Head of caudate nucleus (tissue), 42 donors: ENCODE measurements at regions not wholly inside any gene's neighbourhood (a gene's known extent, or its start where the extent isn't known, plus 50 kb on each side); places are given as distances from the start of the nearest gene placed in this dataset.
"Not testable (repeated sequence)": the region's sequence is repeated elsewhere in the genome, so short reads cannot be mapped to it uniquely, and the experiment has no call there.

ENCODE experiments used
- DNase-seq, 42 donors: peaks; one replicate each; pipeline versions ENCODE4 v3.0.0 to v3.0.0-alpha.2; 2020 to 2021; ENCODE audit warnings: mixed read lengths in 7 of 42
- intact Hi-C: fragments of 100-400 bp; cut with DNase I; formaldehyde crosslinking; loops from one replicate; pipeline ENCODE4 v1.15.0; 2022

DNA sequence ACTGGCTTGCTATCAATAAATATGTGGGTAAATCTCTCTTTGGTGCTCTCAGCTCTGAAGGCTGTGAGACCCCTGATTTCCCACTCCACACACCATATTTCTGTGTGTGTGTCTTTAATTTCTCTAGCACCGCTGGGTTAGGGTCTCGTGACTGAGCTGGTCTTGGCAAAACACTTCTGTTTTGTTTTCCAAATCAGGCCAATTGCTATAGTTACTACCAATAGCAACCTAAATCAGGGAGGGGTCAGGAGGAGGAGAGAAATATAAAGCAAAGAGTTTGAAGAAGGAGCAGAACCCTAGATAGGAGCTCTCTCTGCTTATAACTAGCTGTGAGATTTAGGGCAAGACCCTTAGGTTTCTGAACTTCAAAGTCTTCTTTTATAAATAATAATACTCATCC lies 250.5 kb upstream of the IGFBP7 start:
- no peak for DNase-seq

DNA sequence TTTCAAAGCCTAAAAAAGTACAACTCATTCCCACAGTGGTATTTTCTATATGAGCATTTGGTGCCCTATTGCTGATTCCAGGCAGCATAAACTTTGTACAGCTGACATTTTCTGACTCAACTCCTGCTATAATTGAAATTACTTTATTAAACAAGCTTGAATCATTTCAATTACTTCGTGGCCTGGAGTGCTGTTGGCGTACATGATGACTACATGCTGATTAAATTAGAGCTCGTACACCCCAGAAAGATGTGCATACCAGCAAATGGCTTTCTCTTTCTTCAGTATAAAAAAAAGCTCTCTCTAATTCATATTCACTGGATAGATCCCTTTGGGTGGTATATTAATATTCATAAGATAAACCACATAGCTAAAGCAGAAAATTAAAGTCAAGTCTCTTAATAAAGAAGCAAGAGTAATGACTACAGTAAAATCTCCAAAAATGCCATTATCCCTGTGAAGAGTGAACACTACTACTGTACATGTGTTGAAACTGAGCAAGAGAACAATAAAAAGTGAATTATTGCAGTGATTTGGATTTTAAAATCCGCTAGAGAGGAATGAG lies 245.0 kb upstream of the IGFBP7 start:
- no peak for DNase-seq
- intact Hi-C loops, result no loop called here

More for the DNA sequence above, 250.5 kb upstream of the IGFBP7 start:
- intact Hi-C loops, result no loop called here

DNA sequence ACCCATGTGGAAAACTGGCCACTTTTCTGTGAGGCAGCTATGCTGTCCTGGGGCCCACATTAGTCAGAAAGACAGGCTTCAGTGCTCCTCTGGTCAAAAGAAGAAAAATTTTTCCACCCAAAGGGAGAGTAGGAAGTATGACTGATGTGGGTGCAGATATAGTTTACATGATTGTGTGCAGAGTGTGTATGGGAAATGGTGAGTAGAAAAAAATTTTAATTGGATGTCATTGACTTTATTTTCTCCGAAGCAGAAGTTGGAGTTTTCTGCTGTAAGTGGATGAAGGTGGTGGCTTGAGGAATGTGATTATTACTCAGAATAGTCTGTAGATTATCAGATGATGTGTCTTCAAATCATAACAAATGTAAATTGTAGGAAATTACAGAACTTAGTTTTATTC lies 241.5 kb upstream of the IGFBP7 start:
- DNase-seq, result no peak
- intact Hi-C loops, result no loop called here

GRCh38 chr4:57344296-57344695 lies 234.1 kb upstream of the IGFBP7 start:
- no peak for DNase-seq
- intact Hi-C loops, result no loop called here

- DNase-seq, result no peak
- intact Hi-C loops, result no loop called here
These were observed 232.2 kb upstream of the IGFBP7 start for GRCh38 chr4:57342411-57342810.

DNA sequence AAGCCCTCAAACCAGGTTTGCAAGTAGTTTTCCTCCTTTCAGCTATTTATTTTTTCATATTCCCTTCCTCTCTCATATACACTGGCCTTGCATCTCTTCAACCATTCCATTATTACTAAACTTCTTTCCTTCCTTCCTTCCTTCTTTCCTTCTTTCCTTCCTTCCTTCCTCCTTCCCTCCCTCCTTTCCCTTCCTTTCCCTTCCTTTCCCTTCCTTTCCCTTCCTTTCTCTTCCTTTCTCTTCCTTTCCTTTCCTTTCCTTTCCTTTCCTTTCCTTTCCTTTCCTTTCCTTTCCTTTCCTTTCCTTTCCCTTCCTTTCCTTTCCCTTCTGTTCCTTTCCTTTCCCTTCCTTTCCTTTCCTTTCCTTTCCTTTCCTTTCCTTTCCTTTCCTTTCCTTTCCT lies 228.7 kb upstream of the IGFBP7 start:
- intact Hi-C loops, DNase-seq: not testable (repeated sequence)

DNA sequence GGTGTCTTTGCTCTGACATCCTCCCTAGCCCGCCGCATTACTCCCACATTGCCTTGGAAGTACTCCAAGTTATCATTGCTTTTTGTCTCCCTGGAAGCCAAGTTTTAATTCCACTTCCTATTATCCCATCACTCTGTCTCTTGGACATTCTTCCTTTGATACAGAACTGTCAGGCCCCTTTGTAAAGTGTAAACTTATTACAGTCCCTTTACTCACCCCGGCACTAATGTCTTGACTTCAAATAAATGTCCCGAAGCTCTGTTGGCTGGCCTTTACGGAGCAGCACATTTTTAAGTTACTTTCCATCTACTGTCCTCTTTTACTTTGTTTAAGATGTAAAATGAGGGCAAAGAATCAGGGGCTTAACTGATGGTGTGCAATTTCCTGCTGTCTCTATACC lies 223.5 kb upstream of the IGFBP7 start:
- intact Hi-C loops, result no loop called here
- no peak for DNase-seq

DNA sequence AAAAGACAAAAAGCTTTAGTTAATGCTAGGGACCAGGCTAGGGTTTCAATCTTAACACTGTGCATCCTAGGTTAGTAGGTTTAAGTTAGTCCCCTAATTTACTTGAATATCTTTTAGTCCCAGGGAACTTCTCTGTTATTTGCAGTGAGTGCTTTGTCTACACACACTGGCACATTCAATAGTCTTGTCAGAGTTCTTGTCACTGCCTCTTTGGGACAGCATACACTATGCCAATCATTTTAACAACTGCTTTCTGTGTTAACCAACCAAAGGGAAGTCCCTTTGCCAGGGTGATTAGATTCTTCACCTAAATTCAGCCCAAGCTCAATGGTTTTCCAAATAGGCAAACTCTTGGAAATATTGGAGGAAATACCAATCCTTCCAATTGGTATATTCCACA lies 221.8 kb upstream of the IGFBP7 start:
- intact Hi-C loops, result no loop called here

DNA sequence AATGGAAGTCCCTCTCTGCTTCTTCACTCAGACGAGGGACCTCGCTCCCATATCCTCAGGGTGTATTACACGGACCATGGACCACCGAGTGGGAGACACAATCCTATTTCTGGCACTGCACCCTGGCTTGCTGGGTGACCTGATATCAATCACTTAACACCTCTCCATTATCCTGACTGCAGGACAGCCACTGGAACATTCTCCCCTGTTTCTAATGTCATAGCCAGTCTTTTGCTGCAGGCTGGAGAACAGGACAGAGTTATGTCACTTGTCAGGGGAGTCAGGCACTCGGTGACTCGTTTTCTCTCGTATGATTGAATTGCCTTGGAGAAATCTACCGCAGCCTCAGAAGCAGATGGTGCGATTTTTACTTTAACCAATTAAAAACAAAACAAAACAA lies 219.1 kb upstream of the IGFBP7 start:
- DNase-seq, result no peak

More for the DNA sequence above, 221.8 kb upstream of the IGFBP7 start:
- DNase-seq, result no peak

GRCh38 chr4:57324673-57325307 lies 214.6 kb upstream of the IGFBP7 start:
- DNase-seq, result no peak
- intact Hi-C loops, result no loop called here

More for the DNA sequence above, 219.1 kb upstream of the IGFBP7 start:
- intact Hi-C loops, result no loop called here

- intact Hi-C loops, result no loop called here
These were observed 210.7 kb upstream of the IGFBP7 start for GRCh38 chr4:57320849-57321248.

GRCh38 chr4:57320217-57320616 lies 210.0 kb upstream of the IGFBP7 start:
- intact Hi-C loops, result no loop called here
- no peak for DNase-seq

More at GRCh38 chr4:57320849-57321248, 210.7 kb upstream of the IGFBP7 start:
- DNase-seq, result no peak

- DNase-seq, result no peak
- intact Hi-C loops, result no loop called here
These were observed 208.5 kb upstream of the IGFBP7 start for GRCh38 chr4:57318703-57319102.

GRCh38 chr4:57314636-57315035 lies 204.5 kb upstream of the IGFBP7 start:
- DNase-seq, result no peak
- intact Hi-C loops, result no loop called here

- intact Hi-C loops, result no loop called here
- DNase-seq, result no peak
These were observed 202.1 kb upstream of the IGFBP7 start for GRCh38 chr4:57312296-57312695.

DNA sequence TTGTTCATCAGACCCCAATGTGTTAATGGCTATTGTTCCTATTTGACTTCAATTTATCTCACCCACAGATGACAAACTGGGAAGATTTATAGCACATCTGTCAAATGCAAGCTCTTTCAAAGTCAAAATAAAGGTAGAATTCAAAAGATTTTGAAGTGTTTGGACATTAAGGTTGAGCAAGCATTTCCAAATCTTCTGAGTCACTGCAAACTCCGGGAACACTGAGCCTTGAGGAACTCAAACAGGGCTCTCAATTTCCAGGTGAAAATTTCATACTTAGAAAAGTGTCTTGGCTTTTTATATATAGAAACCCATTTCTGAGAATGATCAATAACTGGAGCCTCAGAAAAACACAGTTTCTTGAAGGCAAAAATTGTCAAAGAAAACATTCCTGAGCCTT lies 199.5 kb upstream of the IGFBP7 start:
- no peak for DNase-seq
- intact Hi-C loops, result loop anchor here (5.0 kb wide), 1 partner anchor 142 kb away; no protein-coding TSS in a partner anchor

- intact Hi-C loops, result loop anchor here (5.0 kb wide), 1 partner anchor 141 kb away; no protein-coding TSS in a partner anchor
- DNase-seq, result no peak
These were observed 198.1 kb upstream of the IGFBP7 start for GRCh38 chr4:57308301-57308700.

DNA sequence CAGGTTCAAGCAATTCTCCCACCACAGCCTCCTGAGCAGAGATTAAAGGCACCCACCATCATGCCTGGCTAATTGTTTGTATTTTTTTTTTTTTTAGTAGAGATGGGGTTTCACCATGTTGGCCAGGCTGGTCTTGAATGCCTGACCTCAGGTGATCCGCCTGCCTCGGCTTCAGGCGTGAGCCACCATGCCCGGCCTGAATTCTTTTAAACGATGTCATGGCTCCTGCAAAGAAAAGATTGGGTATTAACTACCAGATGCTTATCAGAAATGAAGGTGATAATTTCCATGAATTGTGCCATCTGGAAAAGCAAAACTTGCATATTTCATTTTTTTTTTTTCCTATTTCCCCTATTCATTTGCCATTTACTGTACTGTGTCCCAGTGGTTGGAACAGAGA lies 195.7 kb upstream of the IGFBP7 start:
- intact Hi-C loops, result loop anchor here (5.0 kb wide), 1 partner anchor 139 kb away; no protein-coding TSS in a partner anchor

DNA sequence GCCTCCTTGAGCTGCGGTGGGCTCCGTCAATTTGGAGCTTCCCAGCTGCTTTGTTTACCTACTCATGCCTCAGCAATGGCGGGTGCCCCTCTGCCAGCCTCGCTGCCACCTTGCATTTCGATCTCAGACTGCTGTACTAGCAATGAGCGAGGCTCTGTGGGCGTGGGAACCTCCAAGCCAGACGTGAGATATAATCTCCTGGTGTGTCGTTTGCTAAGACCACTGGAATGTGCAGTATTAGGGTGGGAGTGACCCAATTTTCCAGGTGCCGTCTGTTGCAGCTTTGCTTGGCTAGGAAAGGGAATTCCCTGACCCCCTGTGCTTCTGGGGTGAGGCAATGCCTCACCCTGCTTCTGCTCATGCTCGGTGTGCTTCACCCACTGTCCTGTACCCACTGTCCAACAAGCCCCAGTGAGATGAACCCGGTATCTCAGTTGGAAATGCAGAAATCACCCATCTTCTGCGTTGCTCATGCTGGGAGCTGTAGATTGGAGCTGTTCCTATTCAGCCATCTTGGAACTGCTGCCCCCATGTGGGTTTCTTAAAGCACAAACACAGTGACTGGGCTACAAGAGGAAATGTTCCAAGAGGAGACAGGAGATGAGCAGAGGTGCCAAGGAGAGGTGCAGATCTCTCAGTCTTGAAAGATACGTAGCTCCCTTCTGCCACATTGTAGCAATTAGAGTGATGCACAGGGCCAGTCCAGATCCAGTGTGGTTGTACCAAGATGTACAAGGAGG lies 193.0 kb upstream of the IGFBP7 start:
- DNase-seq, result peak in 31 of 42 donors; percentile 4 to 66 (median 37)
- intact Hi-C loops, result no loop called here

More for the DNA sequence above, 195.7 kb upstream of the IGFBP7 start:
- no peak for DNase-seq

- DNase-seq, intact Hi-C loops: not testable (repeated sequence)
These were observed 190.1 kb upstream of the IGFBP7 start for GRCh38 chr4:57300300-57300699.
